GM19023 (cell line): ENCODE measurements at regions not wholly inside any gene's neighbourhood (a gene's known extent, or its start where the extent isn't known, plus 50 kb on each side); places are given as distances from the start of the nearest gene placed in this dataset.
A peak's percentile ranks its signal among the peaks of the same experiment; 100 is the strongest.

Experiments
- ATAC-seq: cut with Tn5 transposase; IDR thresholded peaks from one replicate; pipeline ENCODE4 v1.9.1; 2021; ENCODE audit warnings: mild to moderate bottlenecking, moderate library complexity; ENCODE audit not compliant: unreplicated experiment

- ATAC-seq, result peak; percentile 13
Observed at GRCh38 chr13:105139048-105139379, 1396.4 kb downstream of the EFNB2 start.

- ATAC-seq, result no peak
Observed at GRCh38 chr13:105135852-105136615, 1399.4 kb downstream of the EFNB2 start.

- no peak for ATAC-seq
Observed at GRCh38 chr13:105127732-105128131, 1407.7 kb downstream of the EFNB2 start.

- ATAC-seq, result no peak
Observed at GRCh38 chr13:105121221-105121620, 1414.2 kb downstream of the EFNB2 start.

- no peak for ATAC-seq
Observed at GRCh38 chr13:105118426-105118985, 1417.0 kb downstream of the EFNB2 start.

GRCh38 chr13:105116966-105117365 lies 1418.5 kb downstream of the EFNB2 start:
- no peak for ATAC-seq

- no peak for ATAC-seq
Observed at GRCh38 chr13:105112561-105112960, 1422.9 kb downstream of the EFNB2 start.

- no peak for ATAC-seq
Observed at GRCh38 chr13:105107781-105108180, 1427.7 kb downstream of the EFNB2 start.

GRCh38 chr13:105105471-105105870 lies 1430.0 kb downstream of the EFNB2 start:
- ATAC-seq, result no peak

GRCh38 chr13:105097521-105097920 lies 1437.9 kb downstream of the EFNB2 start:
- no peak for ATAC-seq

GRCh38 chr13:105089858-105090643 lies 1445.4 kb downstream of the EFNB2 start:
- ATAC-seq, result no peak

GRCh38 chr13:105087945-105088344 lies 1447.5 kb downstream of the EFNB2 start:
- no peak for ATAC-seq

GRCh38 chr13:105084931-105085330 lies 1450.5 kb downstream of the EFNB2 start:
- no peak for ATAC-seq

GRCh38 chr13:105083992-105084391 lies 1451.5 kb downstream of the EFNB2 start:
- no peak for ATAC-seq

GRCh38 chr13:105074755-105075154 lies 1460.7 kb downstream of the EFNB2 start:
- ATAC-seq, result no peak

GRCh38 chr13:105073041-105073440 lies 1462.4 kb downstream of the EFNB2 start:
- ATAC-seq, result no peak

- no peak for ATAC-seq
Observed at GRCh38 chr13:105070452-105070851, 1465.0 kb downstream of the EFNB2 start.

GRCh38 chr13:105069106-105069505 lies 1466.4 kb downstream of the EFNB2 start:
- ATAC-seq, result no peak

- no peak for ATAC-seq
Observed at GRCh38 chr13:105063676-105064075, 1471.8 kb downstream of the EFNB2 start.

GRCh38 chr13:105059786-105060185 lies 1475.7 kb downstream of the EFNB2 start:
- no peak for ATAC-seq

GRCh38 chr13:105058517-105058916 lies 1476.9 kb downstream of the EFNB2 start:
- ATAC-seq, result no peak

GRCh38 chr13:105052711-105053110 lies 1482.8 kb downstream of the EFNB2 start:
- ATAC-seq, result no peak
